ENCODE measurements at regions not wholly inside any gene's neighbourhood (a gene's known extent, or its start where the extent isn't known, plus 50 kb on each side); places are given as distances from the start of the nearest gene placed in this dataset.

- no peaks in the 10 kb centered on the region for H3K9me2 ChIP-seq (replicated peaks; ENCODE audit: insufficient read depth, low read length)
- DNase-seq, result no peak
- no peaks in the 10 kb centered on the region for H3K9me3 ChIP-seq (replicated peaks; ENCODE audit: insufficient read depth, low read length)
- H2AFZ ChIP-seq (ENCODE audit: low read length), result no peak overlapping the region
- no peak overlapping the region for H3K4me2 ChIP-seq (ENCODE audit: low read depth, low read length)
- TF ChIP-seq, protein P1, sequence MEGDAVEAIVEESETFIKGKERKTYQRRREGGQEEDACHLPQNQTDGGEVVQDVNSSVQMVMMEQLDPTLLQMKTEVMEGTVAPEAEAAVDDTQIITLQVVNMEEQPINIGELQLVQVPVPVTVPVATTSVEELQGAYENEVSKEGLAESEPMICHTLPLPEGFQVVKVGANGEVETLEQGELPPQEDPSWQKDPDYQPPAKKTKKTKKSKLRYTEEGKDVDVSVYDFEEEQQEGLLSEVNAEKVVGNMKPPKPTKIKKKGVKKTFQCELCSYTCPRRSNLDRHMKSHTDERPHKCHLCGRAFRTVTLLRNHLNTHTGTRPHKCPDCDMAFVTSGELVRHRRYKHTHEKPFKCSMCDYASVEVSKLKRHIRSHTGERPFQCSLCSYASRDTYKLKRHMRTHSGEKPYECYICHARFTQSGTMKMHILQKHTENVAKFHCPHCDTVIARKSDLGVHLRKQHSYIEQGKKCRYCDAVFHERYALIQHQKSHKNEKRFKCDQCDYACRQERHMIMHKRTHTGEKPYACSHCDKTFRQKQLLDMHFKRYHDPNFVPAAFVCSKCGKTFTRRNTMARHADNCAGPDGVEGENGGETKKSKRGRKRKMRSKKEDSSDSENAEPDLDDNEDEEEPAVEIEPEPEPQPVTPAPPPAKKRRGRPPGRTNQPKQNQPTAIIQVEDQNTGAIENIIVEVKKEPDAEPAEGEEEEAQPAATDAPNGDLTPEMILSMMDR (IDR thresholded peaks at IDR 0.05; ENCODE audit: low read length), result no peak
- TF ChIP-seq EZH2phosphoT487 (IDR thresholded peaks at IDR 0.05; ENCODE audit: low read length) (no peak), EZH2 (optimal IDR thresholded peaks at IDR 0.05; ENCODE audit: low read depth, low read length) (no peak)
- no peaks in the 10 kb centered on the region for H4K20me1 ChIP-seq (ENCODE audit: insufficient read depth, low read length)
- H3K4me1 ChIP-seq (ENCODE audit: low read length), result no peaks in the 10 kb centered on the region
- H3K4me3 ChIP-seq (ENCODE audit: low read length), result no peak overlapping the region
- no peaks in the 10 kb centered on the region for H3K27me3 ChIP-seq (replicated peaks; ENCODE audit: insufficient read depth, low read length)
- no peak overlapping the region for H3K9ac ChIP-seq (ENCODE audit: low read length)
- H3F3A ChIP-seq (ENCODE audit: insufficient read depth, low read length), result no peaks in the 10 kb centered on the region
- H3K79me2 ChIP-seq (ENCODE audit: low read length), result no peaks in the 10 kb centered on the region
- H3K36me3 ChIP-seq (replicated peaks; ENCODE audit: insufficient read depth, low read length), result no peaks in the 10 kb centered on the region
- H3K27ac ChIP-seq (ENCODE audit: low read length), result no peak overlapping the region
Measured at GRCh38 chr15:97783240-97783639, 177.3 kb upstream of the ARRDC4 start.

- no peaks in the 10 kb centered on the region for H3K36me3 ChIP-seq (replicated peaks; ENCODE audit: insufficient read depth, low read length)
- no peaks in the 10 kb centered on the region for H3K79me2 ChIP-seq (ENCODE audit: low read length)
- H3K9ac ChIP-seq (ENCODE audit: low read length), result no peak overlapping the region
- no peaks in the 10 kb centered on the region for H3K9me2 ChIP-seq (replicated peaks; ENCODE audit: insufficient read depth, low read length)
- no peaks in the 10 kb centered on the region for H3K27me3 ChIP-seq (replicated peaks; ENCODE audit: insufficient read depth, low read length)
- no peaks in the 10 kb centered on the region for H3F3A ChIP-seq (ENCODE audit: insufficient read depth, low read length)
- no peaks in the 10 kb centered on the region for H3K4me1 ChIP-seq (ENCODE audit: low read length)
- H3K4me3 ChIP-seq (ENCODE audit: low read length), result no peak overlapping the region
- no peak overlapping the region for H3K27ac ChIP-seq (ENCODE audit: low read length)
- no peak overlapping the region for H3K4me2 ChIP-seq (ENCODE audit: low read depth, low read length)
- H3K9me3 ChIP-seq (replicated peaks; ENCODE audit: insufficient read depth, low read length), result no peaks in the 10 kb centered on the region
- TF ChIP-seq EZH2 (optimal IDR thresholded peaks at IDR 0.05; ENCODE audit: low read depth, low read length) (no peak), EZH2phosphoT487 (IDR thresholded peaks at IDR 0.05; ENCODE audit: low read length) (no peak)
- TF ChIP-seq, protein P1 (IDR thresholded peaks at IDR 0.05; ENCODE audit: low read length), result no peak
- H4K20me1 ChIP-seq (ENCODE audit: insufficient read depth, low read length), result no peaks in the 10 kb centered on the region
- no peak for DNase-seq
- H2AFZ ChIP-seq (ENCODE audit: low read length), result no peak overlapping the region
Measured at GRCh38 chr15:97786741-97787140, 173.8 kb upstream of the ARRDC4 start.

DNA sequence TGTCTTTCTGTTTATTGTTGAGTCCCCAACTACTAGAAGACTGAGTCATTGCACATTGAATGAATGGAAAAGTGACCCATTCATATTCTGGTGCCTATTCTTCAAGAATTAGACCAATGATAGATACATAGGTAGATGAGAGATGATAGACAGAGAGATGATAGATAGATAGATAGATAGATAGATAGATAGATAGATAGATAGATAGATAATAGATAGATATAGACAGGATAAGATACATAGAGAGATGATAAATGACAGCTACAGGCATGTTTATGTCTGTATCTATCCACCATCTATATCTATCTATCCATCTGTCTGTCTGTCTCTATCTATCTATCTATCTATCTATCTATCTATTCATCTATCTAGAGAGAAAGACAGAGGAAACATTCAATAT lies 170.3 kb upstream of the ARRDC4 start:
- TF ChIP-seq, protein P1 (IDR thresholded peaks at IDR 0.05; ENCODE audit: low read length), result no peak
- TF ChIP-seq EZH2phosphoT487 (IDR thresholded peaks at IDR 0.05; ENCODE audit: low read length) (no peak), EZH2 (optimal IDR thresholded peaks at IDR 0.05; ENCODE audit: low read depth, low read length) (no peak)
- Histone ChIP-seq H3K27me3 (replicated peaks; ENCODE audit: insufficient read depth, low read length) (no peaks in the 10 kb centered on the region), H3K4me3 (ENCODE audit: low read length) (no peak overlapping the region)

More for the DNA sequence above, 170.3 kb upstream of the ARRDC4 start:
- Histone ChIP-seq H3K4me1 (ENCODE audit: low read length) (no peaks in the 10 kb centered on the region), H3K9ac (ENCODE audit: low read length) (no peak overlapping the region), H3K36me3 (replicated peaks; ENCODE audit: insufficient read depth, low read length) (no peaks in the 10 kb centered on the region), H3K79me2 (ENCODE audit: low read length) (no peaks in the 10 kb centered on the region), H4K20me1 (ENCODE audit: insufficient read depth, low read length) (no peaks in the 10 kb centered on the region), H3K9me3 (replicated peaks; ENCODE audit: insufficient read depth, low read length) (no peaks in the 10 kb centered on the region), H3K9me2 (replicated peaks; ENCODE audit: insufficient read depth, low read length) (no peaks in the 10 kb centered on the region), H3K4me2 (ENCODE audit: low read depth, low read length) (no peak overlapping the region), H3K27ac (ENCODE audit: low read length) (no peak overlapping the region), H3F3A (ENCODE audit: insufficient read depth, low read length) (no peaks in the 10 kb centered on the region), H2AFZ (ENCODE audit: low read length) (no peak overlapping the region)
- no peak for DNase-seq

Measured in MM.1S (cell line).